Liver (tissue), 3 donors: ENCODE measurements at regions not wholly inside any gene's neighbourhood (a gene's known extent, or its start where the extent isn't known, plus 50 kb on each side); places are given as distances from the start of the nearest gene placed in this dataset.
"Not testable (repeated sequence)": the region's sequence is repeated elsewhere in the genome, so short reads cannot be mapped to it uniquely, and the experiment has no call there.

ENCODE experiments used
- ATF3 ChIP-seq: IDR thresholded peaks from 2 replicates; pipeline ENCODE4 v1.6.1; 2016; ENCODE audit warnings: antibody characterized with exemption
- CTCF ChIP-seq: fragments of 150-350 bp; IDR thresholded peaks from 2 replicates; pipeline ENCODE4 v1.5.1; 2017; ENCODE audit warnings: improper control_type of control experiment, low read depth, low read length; ENCODE audit not compliant: missing input control
- GABPA ChIP-seq, 2 donors: IDR thresholded peaks in 1 of 2; conservative IDR thresholded peaks in 1 of 2; 2 replicates each; pipeline ENCODE4 v1.6.1; 2016; ENCODE audit warnings: antibody characterized with exemption in 2 of 2, mild to moderate bottlenecking in 1 of 2, moderate library complexity in 1 of 2
- HNF4A ChIP-seq, 2 donors: conservative IDR thresholded peaks; 2 replicates each; pipeline ENCODE4 v1.6.1; 2016; ENCODE audit warnings: antibody characterized with exemption in 2 of 2, mild to moderate bottlenecking in 2 of 2
- MAX ChIP-seq: IDR thresholded peaks from 2 replicates; pipeline ENCODE4 v1.6.1; 2016; ENCODE audit warnings: antibody characterized with exemption
- NR2F2 ChIP-seq: IDR thresholded peaks from 2 replicates; pipeline ENCODE4 v1.6.1; 2016; ENCODE audit warnings: antibody characterized with exemption
- RAD21 ChIP-seq, 2 donors: IDR thresholded peaks; 2 replicates each; pipeline ENCODE4 v1.6.1; 2016; ENCODE audit warnings: antibody characterized with exemption in 2 of 2, mild to moderate bottlenecking in 2 of 2
- REST ChIP-seq: IDR thresholded peaks from 2 replicates; pipeline ENCODE4 v1.6.1; 2016; ENCODE audit warnings: antibody characterized with exemption, mild to moderate bottlenecking
- RXRA ChIP-seq, 2 donors: IDR thresholded peaks; 2 replicates each; pipeline ENCODE4 v1.6.1; 2017 to 2018; ENCODE audit warnings: antibody characterized with exemption in 2 of 2, mild to moderate bottlenecking in 1 of 2
- TAF1 ChIP-seq: conservative IDR thresholded peaks from 2 replicates; pipeline ENCODE4 v1.6.1; 2016; ENCODE audit warnings: antibody characterized with exemption, mild to moderate bottlenecking
- YY1 ChIP-seq: IDR thresholded peaks from 2 replicates; pipeline ENCODE4 v1.6.1; 2016; ENCODE audit warnings: antibody characterized with exemption, mild to moderate bottlenecking
- donor health status: healthy.
- donor health status: healthy.

GRCh38 chrY:11201133-11201532 lies 1499.9 kb upstream of the USP9Y start:
- not testable (repeated sequence) for TF ChIP-seq CTCF; TAF1; YY1; HNF4A (conservative IDR thresholded peaks at IDR 0.05); MAX; REST; RAD21 (IDR thresholded peaks at IDR 0.05); GABPA (IDR thresholded peaks at IDR 0.05 in 1 of 2, conservative IDR thresholded peaks at IDR 0.05 in 1 of 2); NR2F2; ATF3; RXRA (IDR thresholded peaks at IDR 0.05)
